GM12878 (cell line): ENCODE measurements at regions not wholly inside any gene's neighbourhood (a gene's known extent, or its start where the extent isn't known, plus 50 kb on each side); places are given as distances from the start of the nearest gene placed in this dataset.

Experiments
- ATAC-seq: fragments of 200-7000 bp; cut with Tn5 transposase; 3 replicates; pipeline ENCODE4 v1.9.1; 2020; ENCODE audit warnings: mild to moderate bottlenecking, moderate library complexity
- BruUV-seq: library from RNA; stranded (reverse); fragments of 400-500 nt; replicated peaks from 2 replicates; lab custom pipeline; 2021; lab: Mats Ljungman, UMichigan
- CTCF ChIA-PET: fragments of 300-600 bp; sonication (Branson Sonifier 250); formaldehyde crosslinking; extraction: SDS; loops from one replicate; lab custom pipeline; 2021; ENCODE audit warnings: inconsistent platforms; lab: Yijun Ruan, JAX
- POLR2A ChIA-PET: fragments of 350-600 bp; formaldehyde crosslinking; extraction: SDS; loops from one replicate; lab custom pipeline; 2021; ENCODE audit warnings: inconsistent platforms; lab: Charles Lee
- RAD21 ChIA-PET: fragments of 300-600 bp; sonication (Branson Sonifier 250); formaldehyde crosslinking; loops from one replicate; lab custom pipeline; 2023; ENCODE audit warnings: antibody characterized with exemption; ENCODE audit not compliant: unreplicated experiment; lab: Charles Lee
- SMC1A ChIA-PET: fragments of 300-600 bp; sonication (Branson Sonifier 250); formaldehyde crosslinking; loops from one replicate; lab custom pipeline; 2023; ENCODE audit not compliant: unreplicated experiment, uncharacterized antibody; lab: Charles Lee
- DNase-seq: peaks from one replicate; pipeline ENCODE4 v3.0.0-alpha.2; 2011; ENCODE audit warnings: low read depth, low spot score
- FAIRE-seq: peaks from 3 replicates; lab custom pipeline; 2011; peaks lifted over from hg19 to GRCh38; lab: Jason Lieb, UNC
- H2AFZ ChIP-seq: 2 replicates; pipeline ENCODE4 v1.6.0; 2011; ENCODE audit warnings: low read depth, low read length, control low read depth; ENCODE audit not compliant: control insufficient read depth
- H3K27ac ChIP-seq: 2 replicates; pipeline ENCODE4 v1.5.1; 2011; ENCODE audit warnings: control low read depth; ENCODE audit not compliant: control insufficient read depth, insufficient read depth
- H3K27me3 ChIP-seq, 2 experiments: replicated peaks in 1 of 2; 2 replicates each; pipeline versions ENCODE4 v1.6.0 to v1.6.1; 2011; ENCODE audit warnings: low read length in 1 of 2; ENCODE audit not compliant: control insufficient read depth in 2 of 2, insufficient read depth in 2 of 2
- H3K36me3 ChIP-seq, 2 experiments: 2 replicates each; pipeline ENCODE4 v1.5.1; 2011; ENCODE audit warnings: low read length in 1 of 2; ENCODE audit not compliant: control insufficient read depth in 2 of 2, insufficient read depth in 2 of 2
- H3K4me1 ChIP-seq: 2 replicates; pipeline ENCODE4 v1.6.1; 2011; ENCODE audit warnings: mild to moderate bottlenecking, low read length, moderate library complexity, mixed read lengths; ENCODE audit not compliant: control insufficient read depth, insufficient read depth
- H3K4me2 ChIP-seq: 2 replicates; pipeline ENCODE4 v1.6.0; 2011; ENCODE audit warnings: control low read depth; ENCODE audit not compliant: control insufficient read depth, insufficient read depth
- H3K4me3 ChIP-seq: fragments of 200-600 bp; sonication (generic); 2 replicates; pipeline ENCODE4 v1.5.1; 2016
- H3K79me2 ChIP-seq: 2 replicates; pipeline ENCODE4 v1.6.0; 2011; ENCODE audit warnings: low read length; ENCODE audit not compliant: control insufficient read depth, insufficient read depth
- H3K9ac ChIP-seq: 2 replicates; pipeline ENCODE4 v1.8.0; 2011; ENCODE audit warnings: low read length, control low read depth, mixed read lengths; ENCODE audit not compliant: control insufficient read depth, insufficient read depth
- H3K9me3 ChIP-seq: replicated peaks from 3 replicates; pipeline ENCODE4 v1.5.1; 2011; ENCODE audit warnings: mild to moderate bottlenecking, low read length; ENCODE audit not compliant: control insufficient read depth, insufficient read depth
- H4K20me1 ChIP-seq: 2 replicates; pipeline ENCODE4 v1.6.0; 2011; ENCODE audit not compliant: control insufficient read depth, insufficient read depth
- CHD1 ChIP-seq: IDR thresholded peaks from 2 replicates; pipeline ENCODE4 v1.6.1; 2012; ENCODE audit warnings: low read depth, low read length, improper control_type of control experiment
- ESRRA ChIP-seq: IDR thresholded peaks from 2 replicates; pipeline ENCODE4 v1.6.1; 2012; ENCODE audit warnings: mild to moderate bottlenecking, low read length, improper control_type of control experiment
- ETV6 ChIP-seq, 2 experiments: fragments of 450-650 bp in 1 of 2; IDR thresholded peaks in 1 of 2; conservative IDR thresholded peaks in 1 of 2; 2 replicates each; pipeline ENCODE4 v1.6.1; 2014; ENCODE audit warnings: antibody characterized with exemption in 1 of 2, borderline replicate concordance in 1 of 2, low read depth in 1 of 2, mild to moderate bottlenecking in 1 of 2, moderate library complexity in 1 of 2
- GABPA ChIP-seq: IDR thresholded peaks from 2 replicates; pipeline ENCODE4 v1.6.1; 2014; ENCODE audit warnings: antibody characterized with exemption, low read depth, mild to moderate bottlenecking, inconsistent platforms
- IRF4 ChIP-seq: IDR thresholded peaks from 2 replicates; pipeline ENCODE4 v1.6.1; 2011; ENCODE audit warnings: low read depth, low read length
- SP1 ChIP-seq: IDR thresholded peaks from one replicate; pipeline ENCODE4 v1.6.1; 2011; ENCODE audit warnings: low read depth, low read length
- SRF ChIP-seq, 2 experiments: IDR thresholded peaks; 2 replicates each; pipeline ENCODE4 v1.6.1; 2011; ENCODE audit warnings: low read depth in 2 of 2, low read length in 2 of 2, mild to moderate bottlenecking in 1 of 2, moderate library complexity in 1 of 2
- TCF3 ChIP-seq: IDR thresholded peaks from 2 replicates; pipeline ENCODE4 v1.6.1; 2012; ENCODE audit warnings: low read depth, mild to moderate bottlenecking, low read length, borderline replicate concordance; ENCODE audit not compliant: insufficient read depth
- ZNF217 ChIP-seq: fragments of 450-650 bp; IDR thresholded peaks from 2 replicates; pipeline ENCODE4 v1.6.1; 2017; ENCODE audit warnings: antibody characterized with exemption, mild to moderate bottlenecking
- in situ Hi-C: fragments of 300-500 bp; cut with MboI; formaldehyde crosslinking; loops from 9 replicates; pipeline ENCODE4 v1.14.3; 2018; ENCODE audit warnings: mixed read lengths
- intact Hi-C: fragments of 100-400 bp; cut with micrococcal nuclease; formaldehyde crosslinking; loops from one replicate; pipeline ENCODE4 v1.14.2; 2022; ENCODE audit not compliant: unreplicated experiment
- TF ChIP-seq, protein P1 (sequence below): fragments of 450-650 bp; IDR thresholded peaks from 2 replicates; pipeline ENCODE4 v1.6.1; 2017; ENCODE audit warnings: antibody characterized with exemption, mild to moderate bottlenecking, moderate library complexity
- TF ChIP-seq, protein P2 (sequence below): fragments of 450-650 bp; IDR thresholded peaks from 2 replicates; pipeline ENCODE4 v1.6.1; 2017; ENCODE audit warnings: mild to moderate bottlenecking
- TF ChIP-seq, protein P3 (sequence below): IDR thresholded peaks from 2 replicates; pipeline ENCODE4 v1.6.1; 2011; ENCODE audit warnings: low read depth, mild to moderate bottlenecking, low read length, moderate library complexity, borderline replicate concordance; ENCODE audit errors: extremely low read depth

DNA sequence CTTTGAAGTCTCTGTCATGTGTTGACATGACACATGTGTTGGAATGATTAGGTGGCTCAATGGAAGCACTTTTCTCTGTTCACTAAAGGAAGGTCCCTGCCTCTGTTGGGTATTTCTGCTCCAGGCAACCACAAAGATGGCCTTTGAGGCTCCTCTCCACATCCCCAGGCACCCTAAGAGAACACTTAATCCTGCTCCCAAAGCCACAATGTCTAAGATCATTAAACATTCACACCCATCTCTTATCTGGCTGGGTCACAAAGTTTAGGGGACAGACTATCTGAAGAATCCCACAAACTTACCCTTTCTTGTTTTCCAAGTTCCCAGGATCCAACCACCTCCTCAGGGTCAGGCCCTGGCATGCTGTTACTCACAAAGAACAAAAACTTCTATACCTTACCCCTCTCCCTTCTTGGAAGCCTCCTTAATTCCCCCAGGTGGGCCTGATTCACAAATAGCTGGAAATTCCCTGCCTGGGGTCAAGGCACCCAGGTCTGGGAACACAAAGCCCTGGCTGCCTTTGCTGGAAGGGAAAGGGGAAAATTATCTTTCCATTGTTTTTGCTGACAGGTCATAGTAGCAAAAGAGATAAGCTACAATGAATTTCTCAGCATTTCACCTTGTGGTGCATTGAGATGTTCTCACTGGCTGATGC is 333.7 kb downstream of the PCNX1 start:
- Histone ChIP-seq H3K4me2 (no peak overlapping the region), H4K20me1 (no peaks in the 10 kb centered on the region), H2AFZ (no peak overlapping the region), H3K27ac (no peak overlapping the region), H3K36me3 (no peaks in the 10 kb centered on the region), H3K4me1 (no peaks in the 10 kb centered on the region; the same call in 1 of the 2 replicates), H3K4me3 (no peak overlapping the region), H3K79me2 (no peaks in the 10 kb centered on the region), H3K9me3 (no peaks in the 10 kb centered on the region; the same call in 2 of the 3 replicates), H3K27me3 (no peaks in the 10 kb centered on the region), H3K9ac (no peak overlapping the region)
- no peak for FAIRE-seq
- TF ChIP-seq ZNF217 (no peak), SRF (IDR thresholded peaks at IDR 0.05; ENCODE audit: low read depth in 2 of 2, low read length in 2 of 2) (no peak), SP1 (no peak), IRF4 (no peak), CHD1 (no peak), GABPA (no peak), ESRRA (no peak), ETV6 (conservative IDR thresholded peaks at IDR 0.05 in 1 of 2, IDR thresholded peaks at IDR 0.05 in 1 of 2; ENCODE audit: borderline replicate concordance in 1 of 2, low read depth in 1 of 2) (no peak), TCF3 (no peak)
- TF ChIP-seq, protein P1, sequence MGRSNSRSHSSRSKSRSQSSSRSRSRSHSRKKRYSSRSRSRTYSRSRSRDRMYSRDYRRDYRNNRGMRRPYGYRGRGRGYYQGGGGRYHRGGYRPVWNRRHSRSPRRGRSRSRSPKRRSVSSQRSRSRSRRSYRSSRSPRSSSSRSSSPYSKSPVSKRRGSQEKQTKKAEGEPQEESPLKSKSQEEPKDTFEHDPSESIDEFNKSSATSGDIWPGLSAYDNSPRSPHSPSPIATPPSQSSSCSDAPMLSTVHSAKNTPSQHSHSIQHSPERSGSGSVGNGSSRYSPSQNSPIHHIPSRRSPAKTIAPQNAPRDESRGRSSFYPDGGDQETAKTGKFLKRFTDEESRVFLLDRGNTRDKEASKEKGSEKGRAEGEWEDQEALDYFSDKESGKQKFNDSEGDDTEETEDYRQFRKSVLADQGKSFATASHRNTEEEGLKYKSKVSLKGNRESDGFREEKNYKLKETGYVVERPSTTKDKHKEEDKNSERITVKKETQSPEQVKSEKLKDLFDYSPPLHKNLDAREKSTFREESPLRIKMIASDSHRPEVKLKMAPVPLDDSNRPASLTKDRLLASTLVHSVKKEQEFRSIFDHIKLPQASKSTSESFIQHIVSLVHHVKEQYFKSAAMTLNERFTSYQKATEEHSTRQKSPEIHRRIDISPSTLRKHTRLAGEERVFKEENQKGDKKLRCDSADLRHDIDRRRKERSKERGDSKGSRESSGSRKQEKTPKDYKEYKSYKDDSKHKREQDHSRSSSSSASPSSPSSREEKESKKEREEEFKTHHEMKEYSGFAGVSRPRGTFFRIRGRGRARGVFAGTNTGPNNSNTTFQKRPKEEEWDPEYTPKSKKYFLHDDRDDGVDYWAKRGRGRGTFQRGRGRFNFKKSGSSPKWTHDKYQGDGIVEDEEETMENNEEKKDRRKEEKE, result no peak
- TF ChIP-seq, protein P2, sequence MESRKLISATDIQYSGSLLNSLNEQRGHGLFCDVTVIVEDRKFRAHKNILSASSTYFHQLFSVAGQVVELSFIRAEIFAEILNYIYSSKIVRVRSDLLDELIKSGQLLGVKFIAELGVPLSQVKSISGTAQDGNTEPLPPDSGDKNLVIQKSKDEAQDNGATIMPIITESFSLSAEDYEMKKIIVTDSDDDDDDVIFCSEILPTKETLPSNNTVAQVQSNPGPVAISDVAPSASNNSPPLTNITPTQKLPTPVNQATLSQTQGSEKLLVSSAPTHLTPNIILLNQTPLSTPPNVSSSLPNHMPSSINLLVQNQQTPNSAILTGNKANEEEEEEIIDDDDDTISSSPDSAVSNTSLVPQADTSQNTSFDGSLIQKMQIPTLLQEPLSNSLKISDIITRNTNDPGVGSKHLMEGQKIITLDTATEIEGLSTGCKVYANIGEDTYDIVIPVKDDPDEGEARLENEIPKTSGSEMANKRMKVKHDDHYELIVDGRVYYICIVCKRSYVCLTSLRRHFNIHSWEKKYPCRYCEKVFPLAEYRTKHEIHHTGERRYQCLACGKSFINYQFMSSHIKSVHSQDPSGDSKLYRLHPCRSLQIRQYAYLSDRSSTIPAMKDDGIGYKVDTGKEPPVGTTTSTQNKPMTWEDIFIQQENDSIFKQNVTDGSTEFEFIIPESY, result no peak
- TF ChIP-seq, protein P3, sequence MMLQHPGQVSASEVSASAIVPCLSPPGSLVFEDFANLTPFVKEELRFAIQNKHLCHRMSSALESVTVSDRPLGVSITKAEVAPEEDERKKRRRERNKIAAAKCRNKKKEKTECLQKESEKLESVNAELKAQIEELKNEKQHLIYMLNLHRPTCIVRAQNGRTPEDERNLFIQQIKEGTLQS, result no peak
- in situ Hi-C loops (no loop called here), intact Hi-C loops (no loop called here)
- ChIA-PET CTCF (no interaction called here), POLR2A (interaction anchor here (0.6 kb wide), 1 partner anchor 323 kb away, joined by 4 read pairs; no protein-coding TSS in a partner anchor), RAD21 (no interaction called here), SMC1A (interaction anchor here (1.2 kb wide), 1 partner anchor 9 kb away, joined by 3 read pairs; no protein-coding TSS in a partner anchor)
- no TSS peak for BruUV-seq
- no peak for DNase-seq
- ATAC-seq, result no peak
